AG04450 (cell line): ENCODE measurements at regions not wholly inside any gene's neighbourhood (a gene's known extent, or its start where the extent isn't known, plus 50 kb on each side); places are given as distances from the start of the nearest gene placed in this dataset.

Source experiments
- CTCF ChIA-PET: fragments of 300-600, 350-600 bp; formaldehyde crosslinking; extraction: SDS; loops from one replicate; lab custom pipeline; 2022; ENCODE audit warnings: antibody characterized with exemption, inconsistent platforms; lab: Charles Lee
- POLR2A ChIA-PET: fragments of 350-600 bp; formaldehyde crosslinking; extraction: SDS; loops from one replicate; lab custom pipeline; 2021; ENCODE audit warnings: antibody characterized with exemption, inconsistent platforms; lab: Yijun Ruan, JAX
- DNase-seq: peaks from one replicate; pipeline ENCODE4 v3.0.0-alpha.2; 2011; ENCODE audit warnings: low read depth, low spot score
- H3K27ac ChIP-seq: one replicate; pipeline ENCODE4 v1.5.1; 2012; ENCODE audit warnings: low read depth, low read length, control low read depth
- H3K27me3 ChIP-seq: one replicate; pipeline ENCODE4 v1.6.0; 2012; ENCODE audit warnings: low read length; ENCODE audit not compliant: control insufficient read depth, insufficient read depth
- H3K4me3 ChIP-seq: 2 replicates; pipeline ENCODE4 v1.5.1; 2011; ENCODE audit warnings: mild to moderate bottlenecking, low read depth, low read length, control low read depth
- H3K9me3 ChIP-seq: 2 replicates; pipeline ENCODE4 v1.5.1; 2012; ENCODE audit warnings: low read length; ENCODE audit not compliant: control insufficient read depth, insufficient read depth
- CTCF ChIP-seq: IDR thresholded peaks from 2 replicates; pipeline ENCODE4 v1.5.1; 2011; ENCODE audit warnings: low read depth, low read length, control low read depth, inconsistent platforms

GRCh38 chr9:103168254-103168653 is 173.1 kb downstream of the CYLC2 start:
- Histone ChIP-seq H3K27me3 (no peaks in the 10 kb centered on the region), H3K4me3 (no peak overlapping the region), H3K9me3 (peaks cover 14% of the 10 kb centered on the region), H3K27ac (no peak overlapping the region)
- ChIA-PET POLR2A (no interaction called here), CTCF (no interaction called here)
- no peak for TF ChIP-seq CTCF
- no peak for DNase-seq

- no peak overlapping the region for H3K27ac ChIP-seq
- TF ChIP-seq CTCF: no peak
- no peaks in the 10 kb centered on the region for H3K27me3 ChIP-seq
- no peak overlapping the region for H3K4me3 ChIP-seq
- DNase-seq: no peak
- ChIA-PET CTCF (no interaction called here), POLR2A (no interaction called here)
- H3K9me3 ChIP-seq: peaks cover 14% of the 10 kb centered on the region
Observed at GRCh38 chr9:103169798-103170197, 174.7 kb downstream of the CYLC2 start.

- H3K27me3 ChIP-seq: no peaks in the 10 kb centered on the region
- H3K9me3 ChIP-seq: peaks cover 18% of the 10 kb centered on the region
- no peak overlapping the region for H3K27ac ChIP-seq
- ChIA-PET POLR2A (no interaction called here), CTCF (no interaction called here)
- no peak for DNase-seq
- TF ChIP-seq CTCF: no peak
- no peak overlapping the region for H3K4me3 ChIP-seq
Observed at GRCh38 chr9:103183701-103184171, 188.6 kb downstream of the CYLC2 start.

GRCh38 chr9:103186959-103187358 is 191.8 kb downstream of the CYLC2 start:
- Histone ChIP-seq H3K4me3 (no peak overlapping the region), H3K9me3 (peaks cover 23% of the 10 kb centered on the region), H3K27ac (no peak overlapping the region), H3K27me3 (no peaks in the 10 kb centered on the region)
- ChIA-PET CTCF (no interaction called here), POLR2A (no interaction called here)
- TF ChIP-seq CTCF: no peak
- DNase-seq: no peak

- Histone ChIP-seq H3K4me3 (no peak overlapping the region), H3K27ac (no peak overlapping the region), H3K9me3 (peaks cover 16% of the 10 kb centered on the region), H3K27me3 (no peaks in the 10 kb centered on the region)
- CTCF ChIA-PET: no interaction called here
- POLR2A ChIA-PET: no interaction called here
- no peak for TF ChIP-seq CTCF
- DNase-seq: no peak
Observed at GRCh38 chr9:103188781-103189350, 193.7 kb downstream of the CYLC2 start.
